ENCODE measurements at regions not wholly inside any gene's neighbourhood (a gene's known extent, or its start where the extent isn't known, plus 50 kb on each side); places are given as distances from the start of the nearest gene placed in this dataset.

DNA sequence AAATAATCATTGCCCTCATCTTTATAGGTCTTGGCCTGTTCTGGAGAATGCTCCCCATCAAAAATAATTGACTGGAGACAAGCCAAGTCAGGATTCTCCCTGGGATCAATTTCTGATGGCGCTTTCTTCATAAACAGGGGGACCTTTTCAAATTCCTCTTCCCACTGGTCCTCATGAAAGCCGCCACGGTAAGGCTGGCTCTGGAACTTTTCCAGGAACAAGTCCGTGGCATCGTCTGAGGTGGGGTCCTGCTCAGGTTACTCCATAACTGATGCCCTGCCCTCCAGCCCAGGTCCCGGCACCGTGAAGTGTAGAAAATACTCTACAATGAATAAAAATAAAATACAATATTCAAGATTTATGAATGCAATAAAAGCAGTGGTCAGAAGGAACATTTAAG, 79.4 kb upstream of the IGFBP3 start:
- TF ChIP-seq CTCF (IDR thresholded peaks at IDR 0.05) (no peak), POLR2A (IDR thresholded peaks at IDR 0.05) (no peak), POLR2AphosphoS5 (IDR thresholded peaks at IDR 0.05; ENCODE audit: insufficient read depth in 1 of 2, low read depth in 1 of 2) (no peak)
